Heart right ventricle (tissue), 16 donors: ENCODE measurements at regions not wholly inside any gene's neighbourhood (a gene's known extent, or its start where the extent isn't known, plus 50 kb on each side); places are given as distances from the start of the nearest gene placed in this dataset.

ENCODE experiments used
- ATAC-seq, 8 donors: fragments of 200-7000 bp; cut with Tn5 transposase; one replicate each; pipeline ENCODE4 v1.9.1; 2020; ENCODE audit warnings: mild to moderate bottlenecking in 8 of 8, moderate library complexity in 8 of 8, moderate number of reproducible peaks in 1 of 8
- DNase-seq, 2 donors: peaks; one replicate each; pipeline ENCODE4 v3.0.0-alpha.2; 2020
- H3K27ac ChIP-seq, 10 donors: fragments of 200-600 bp; sonication (generic) in 2 of 10; one replicate each; pipeline versions ENCODE4 v1.5.0 to v1.8.0; 2020 to 2022; ENCODE audit warnings: mild to moderate bottlenecking in 3 of 10
- H3K27me3 ChIP-seq, 7 donors: fragments of 200-600 bp; one replicate each; pipeline ENCODE4 v1.8.0; 2021 to 2022; ENCODE audit warnings: mild to moderate bottlenecking in 2 of 7
- H3K36me3 ChIP-seq, 9 donors: fragments of 200-600 bp; sonication (generic) in 1 of 9; one replicate each; pipeline versions ENCODE4 v1.5.0 to v1.8.0; 2020 to 2022; ENCODE audit warnings: mild to moderate bottlenecking in 2 of 9
- H3K4me1 ChIP-seq, 9 donors: fragments of 200-600 bp; sonication (generic) in 1 of 9; one replicate each; pipeline versions ENCODE4 v1.5.0 to v1.8.0; 2020 to 2022; ENCODE audit warnings: mild to moderate bottlenecking in 4 of 9
- H3K4me3 ChIP-seq, 10 donors: fragments of 200-600 bp; sonication (generic) in 2 of 10; one replicate each; pipeline versions ENCODE4 v1.5.0 to v1.8.0; 2020 to 2022; ENCODE audit warnings: mild to moderate bottlenecking in 7 of 10, moderate library complexity in 2 of 10
- H3K9me3 ChIP-seq, 11 donors: fragments of 200-600 bp in 10 of 11; sonication (generic) in 2 of 11; one replicate each; pipeline versions ENCODE4 v1.5.0 to v1.8.0; 2013 to 2022; ENCODE audit warnings: mild to moderate bottlenecking in 2 of 11, control low read depth in 1 of 11, moderate library complexity in 1 of 11
- WGBS, 2 donors: extraction: QIAGEN DNeasy Blood & Tissue Kit; methylation state at CpG; one replicate each; pipeline ENCODE4 v1.1.7; 2013; ENCODE audit warnings: inconsistent platforms in 1 of 2; 5-methylcytosine and 5-hydroxymethylcytosine counted together
- intact Hi-C, 10 donors: fragments of 100-400 bp; cut with DNase I; formaldehyde crosslinking; loops; one replicate each; pipeline versions ENCODE4 v1.11.1 to v1.14.2; 2022
- TF ChIP-seq, protein P1 (sequence below), 9 donors: fragments of 200-600 bp; sonication (generic) in 2 of 9; IDR thresholded peaks; one replicate each; pipeline versions ENCODE4 v1.5.0 to v1.8.0; 2021 to 2022; ENCODE audit warnings: antibody characterized with exemption in 9 of 9, mild to moderate bottlenecking in 5 of 9, moderate library complexity in 1 of 9
- donor health status: Arrhythmogenic right ventricular cardiomyopathy.
- donor health status: ischemic (EF 13 %, LVEDD 7.1; RV severe dilation, severe dysfunction).
- donor health status: healthy with polysubstance abuse.
- donor health status: DM: no; HTN: yes; CAD: no.
- donor health status: DM: no; HTN: no; CAD: no.
- donor health status: ischemic (EF 25% LVEDD 6.9; RV normal size, moderate dysfunction).
- donor health status: ischemic (EF 25% LVEDD 5.7; RV mildly dilated, moderate dysfunction).
- donor health status: healthy.
- donor health status: DM: yes; HTN: yes; CAD: no.
- donor health status: Ischemic cardiomyopathy.
- donor health status: ischemic (EF 35%, LVEDD 5.7; RV mildly dilated, moderate dysfunction).
- donor health status: nonischemic (EF 11% LVEDD 7.7; RV severe dilation, severe dysfunction).
- donor health status: DM: yes; HTN: yes; CAD: no.
- donor health status: PGD.
- donor health status: ischemic (EF 29% LVEDD 5.4; RV normal size, mild dysfunction).
- donor health status: nonischemic (EF 23%, LVEDD 6.1; RV moderate dilation, normal function).

DNA sequence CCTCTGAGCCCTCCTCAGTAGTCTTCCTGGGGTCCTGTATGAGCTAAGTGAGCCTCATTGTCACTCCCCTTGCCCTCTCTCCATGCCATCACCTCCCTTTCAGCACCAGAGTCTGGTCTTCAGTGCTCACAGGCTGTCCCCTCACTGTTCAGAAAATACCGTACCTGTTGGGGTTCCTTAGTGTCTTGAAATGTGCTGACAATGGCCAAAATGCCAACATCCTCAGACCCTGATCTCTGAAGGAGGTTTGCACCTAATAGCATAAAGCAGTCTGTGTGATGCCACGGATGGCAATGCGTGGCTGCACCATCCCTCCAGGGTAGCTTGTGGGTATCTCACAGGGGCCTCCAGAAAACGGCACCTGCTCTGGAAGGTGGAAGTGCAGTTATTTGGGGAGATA is 301.0 kb upstream of the TLE3 start:
- intact Hi-C loops, result no loop called here
- WGBS, 2 donors, result 95 to 98% methylated on average over 4 of the region's 4 CpGs
- H3K4me3 ChIP-seq, result no peak overlapping the region

DNA sequence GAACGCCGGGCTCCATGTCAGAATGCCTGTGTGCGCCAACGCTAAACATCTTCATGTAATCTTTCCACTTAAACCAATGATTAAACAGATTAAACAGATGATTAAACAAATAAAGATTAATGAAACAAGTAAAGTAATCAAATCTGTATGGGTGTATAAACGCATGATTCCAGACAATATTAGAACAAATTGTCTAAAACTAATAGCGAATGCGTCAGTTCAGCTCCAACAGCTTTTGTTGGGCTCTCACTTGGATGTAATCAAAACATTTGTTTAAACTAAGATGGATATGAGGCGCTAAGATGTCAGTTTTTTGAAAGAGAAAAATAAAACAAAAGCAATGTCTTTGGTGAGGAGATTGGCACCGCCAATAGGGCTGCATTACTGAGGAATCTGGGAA is 299.1 kb upstream of the TLE3 start:
- H3K9me3 ChIP-seq, result peaks cover 0 to 2% (median 0%) of the 10 kb centered on the region in 11 donors
- H3K27me3 ChIP-seq, result peaks cover 0 to 41% (median 27%) of the 10 kb centered on the region in 7 donors
- H3K27ac ChIP-seq, result no peak overlapping the region
- 94 to 96% methylated on average over 9 of the region's 9 CpGs for WGBS, 2 donors
- TF ChIP-seq, protein P1, sequence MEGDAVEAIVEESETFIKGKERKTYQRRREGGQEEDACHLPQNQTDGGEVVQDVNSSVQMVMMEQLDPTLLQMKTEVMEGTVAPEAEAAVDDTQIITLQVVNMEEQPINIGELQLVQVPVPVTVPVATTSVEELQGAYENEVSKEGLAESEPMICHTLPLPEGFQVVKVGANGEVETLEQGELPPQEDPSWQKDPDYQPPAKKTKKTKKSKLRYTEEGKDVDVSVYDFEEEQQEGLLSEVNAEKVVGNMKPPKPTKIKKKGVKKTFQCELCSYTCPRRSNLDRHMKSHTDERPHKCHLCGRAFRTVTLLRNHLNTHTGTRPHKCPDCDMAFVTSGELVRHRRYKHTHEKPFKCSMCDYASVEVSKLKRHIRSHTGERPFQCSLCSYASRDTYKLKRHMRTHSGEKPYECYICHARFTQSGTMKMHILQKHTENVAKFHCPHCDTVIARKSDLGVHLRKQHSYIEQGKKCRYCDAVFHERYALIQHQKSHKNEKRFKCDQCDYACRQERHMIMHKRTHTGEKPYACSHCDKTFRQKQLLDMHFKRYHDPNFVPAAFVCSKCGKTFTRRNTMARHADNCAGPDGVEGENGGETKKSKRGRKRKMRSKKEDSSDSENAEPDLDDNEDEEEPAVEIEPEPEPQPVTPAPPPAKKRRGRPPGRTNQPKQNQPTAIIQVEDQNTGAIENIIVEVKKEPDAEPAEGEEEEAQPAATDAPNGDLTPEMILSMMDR (IDR thresholded peaks at IDR 0.05), result no peak
- H3K36me3 ChIP-seq, result no peaks in the 10 kb centered on the region
- peaks cover 0 to under 1% (median 0%) of the 10 kb centered on the region in 9 donors for H3K4me1 ChIP-seq
- intact Hi-C loops, result no loop called here
- DNase-seq (no peak), ATAC-seq (no peak)
- H3K4me3 ChIP-seq, result no peak overlapping the region

More for the DNA sequence above, 301.0 kb upstream of the TLE3 start:
- Histone ChIP-seq H3K9me3 (no peaks in the 10 kb centered on the region), H3K4me1 (peaks cover 0 to 5% (median 0%) of the 10 kb centered on the region in 9 donors), H3K27ac (no peak overlapping the region), H3K36me3 (no peaks in the 10 kb centered on the region), H3K27me3 (peaks cover 0 to 54% (median 27%) of the 10 kb centered on the region in 7 donors)
- TF ChIP-seq, protein P1 (IDR thresholded peaks at IDR 0.05), result no peak
- DNase-seq, result no peak
- ATAC-seq, result no peak

DNA sequence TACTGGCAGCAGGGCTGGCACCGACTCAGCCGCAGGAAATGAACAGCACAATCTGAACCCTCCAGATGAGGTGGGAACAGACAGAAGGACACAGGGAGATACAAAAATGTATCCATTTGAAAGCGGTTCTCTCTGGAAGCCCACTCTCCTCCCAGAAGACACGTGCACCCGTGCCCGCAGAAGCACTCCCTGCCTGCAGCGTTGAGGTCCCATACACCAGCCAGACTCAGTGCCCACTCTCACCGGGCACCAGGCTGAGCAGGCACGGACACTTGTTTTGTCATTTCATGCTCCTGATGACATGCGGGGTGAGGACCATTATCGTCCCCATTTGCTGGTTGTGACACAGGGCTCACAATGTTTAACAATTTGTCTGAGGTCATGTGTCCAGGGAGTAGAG is 297.4 kb upstream of the TLE3 start:
- DNase-seq, result no peak
- H3K4me1 ChIP-seq, result no peaks in the 10 kb centered on the region
- TF ChIP-seq, protein P1 (IDR thresholded peaks at IDR 0.05), result no peak
- intact Hi-C loops, result no loop called here
- H3K4me3 ChIP-seq, result no peak overlapping the region
- H3K27ac ChIP-seq, result no peak overlapping the region
- no peak for ATAC-seq
- 88 to 90% methylated on average over 11 of the region's 11 CpGs for WGBS, 2 donors
- H3K36me3 ChIP-seq, result no peaks in the 10 kb centered on the region
- H3K9me3 ChIP-seq, result peaks cover 0 to 9% (median 0%) of the 10 kb centered on the region in 11 donors
- H3K27me3 ChIP-seq, result peaks cover 0 to 38% (median 23%) of the 10 kb centered on the region in 7 donors

DNA sequence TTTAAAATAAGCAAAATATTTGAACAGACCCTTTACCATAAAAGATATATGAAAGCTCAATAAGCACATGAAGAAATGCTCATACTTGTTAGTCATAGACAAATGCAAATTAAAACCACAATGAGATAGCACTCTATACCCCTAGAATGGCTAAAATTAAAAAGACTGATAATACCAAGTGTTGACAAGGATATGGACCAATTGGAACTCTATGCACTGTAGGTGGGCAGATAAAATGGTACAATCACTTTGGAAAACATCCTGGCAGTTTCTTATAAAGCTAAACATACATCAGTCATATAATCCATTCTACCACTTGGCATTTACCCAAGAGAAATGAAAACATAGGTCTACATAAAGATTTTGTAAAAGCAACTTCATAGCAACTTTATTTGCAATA is 293.0 kb upstream of the TLE3 start:
- TF ChIP-seq, protein P1 (IDR thresholded peaks at IDR 0.05), result no peak
- Histone ChIP-seq H3K4me3 (no peak overlapping the region), H3K4me1 (no peaks in the 10 kb centered on the region), H3K27ac (no peak overlapping the region), H3K27me3 (peaks cover 0 to 16% (median 12%) of the 10 kb centered on the region in 7 donors), H3K9me3 (peaks cover 0 to 9% (median 0%) of the 10 kb centered on the region in 11 donors), H3K36me3 (no peaks in the 10 kb centered on the region)
- DNase-seq, result no peak
- intact Hi-C loops, result no loop called here
- ATAC-seq, result no peak
